HL-60 (cell line): ENCODE measurements at regions not wholly inside any gene's neighbourhood (a gene's known extent, or its start where the extent isn't known, plus 50 kb on each side); places are given as distances from the start of the nearest gene placed in this dataset.

Experiments
- DNase-seq, 2 experiments: peaks; one replicate each; pipeline ENCODE4 v3.0.0-alpha.2; 2010 to 2020; ENCODE audit warnings: low read depth in 1 of 2, low spot score in 1 of 2
- H3K27ac ChIP-seq: fragments of 250-450 bp; sonication (Bioruptor Pico); replicated peaks from 2 replicates; pipeline ENCODE4 v1.5.1; 2020; ENCODE audit warnings: mild to moderate bottlenecking, moderate library complexity
- H3K27me3 ChIP-seq: fragments of 250-450 bp; sonication (Bioruptor Pico); 2 replicates; pipeline ENCODE4 v1.5.1; 2021; ENCODE audit warnings: mild to moderate bottlenecking, moderate library complexity; ENCODE audit not compliant: insufficient read depth, poor library complexity, severe bottlenecking
- H3K4me3 ChIP-seq: replicated peaks from 2 replicates; pipeline ENCODE4 v1.5.1; 2011; ENCODE audit warnings: mild to moderate bottlenecking, control low read depth, low read length; ENCODE audit not compliant: insufficient read depth
- CTCF ChIP-seq: IDR thresholded peaks from one replicate; pipeline ENCODE4 v1.5.1; 2011; ENCODE audit warnings: low read length, control low read depth, inconsistent platforms; ENCODE audit not compliant: insufficient read depth
- GABPA ChIP-seq: IDR thresholded peaks from 2 replicates; pipeline ENCODE4 v1.6.1; 2012; ENCODE audit warnings: low read depth
- POLR2AphosphoS5 ChIP-seq: IDR thresholded peaks from 2 replicates; pipeline ENCODE4 v1.6.1; 2012; ENCODE audit warnings: low read depth
- REST ChIP-seq: IDR thresholded peaks from 2 replicates; pipeline ENCODE4 v1.6.1; 2012; ENCODE audit warnings: low read depth; ENCODE audit not compliant: insufficient replicate concordance
- SPI1 ChIP-seq: IDR thresholded peaks from 2 replicates; pipeline ENCODE4 v1.6.1; 2012; ENCODE audit warnings: low read depth, mild to moderate bottlenecking, borderline replicate concordance

GRCh38 chr7:136086712-136087111 lies 109.6 kb upstream of the MTPN start:
- no peak for DNase-seq
- Histone ChIP-seq H3K4me3 (no peak overlapping the region), H3K27me3 (no peaks in the 10 kb centered on the region), H3K27ac (no peak overlapping the region)
- TF ChIP-seq POLR2AphosphoS5: no peak
- TF ChIP-seq SPI1: no peak
- TF ChIP-seq REST: no peak
- TF ChIP-seq GABPA: no peak
- no peak for TF ChIP-seq CTCF

GRCh38 chr7:136079934-136080333 lies 102.8 kb upstream of the MTPN start:
- no peaks in the 10 kb centered on the region for H3K27me3 ChIP-seq
- DNase-seq: no peak
- no peak overlapping the region for H3K27ac ChIP-seq
- no peak for TF ChIP-seq CTCF
- no peak for TF ChIP-seq SPI1
- TF ChIP-seq POLR2AphosphoS5: no peak
- TF ChIP-seq REST: no peak
- TF ChIP-seq GABPA: no peak
- H3K4me3 ChIP-seq: no peak overlapping the region

GRCh38 chr7:136079478-136079892 lies 102.3 kb upstream of the MTPN start:
- H3K4me3 ChIP-seq: no peak overlapping the region
- H3K27ac ChIP-seq: no peak overlapping the region
- DNase-seq: no peak
- no peaks in the 10 kb centered on the region for H3K27me3 ChIP-seq
- TF ChIP-seq POLR2AphosphoS5: no peak
- TF ChIP-seq GABPA: no peak
- no peak for TF ChIP-seq CTCF
- no peak for TF ChIP-seq SPI1
- no peak for TF ChIP-seq REST
